IMR-90 (cell line): ENCODE measurements at regions not wholly inside any gene's neighbourhood (a gene's known extent, or its start where the extent isn't known, plus 50 kb on each side); places are given as distances from the start of the nearest gene placed in this dataset.

ENCODE experiments used
- ATAC-seq: fragments of 200-7000 bp; cut with Tn5 transposase; 2 replicates; pipeline ENCODE4 v1.9.1; 2020; ENCODE audit warnings: low read depth, mild to moderate bottlenecking, moderate library complexity
- BruUV-seq: library from RNA; stranded (reverse); fragments of 400-500 nt; replicated peaks from 2 replicates; lab custom pipeline; 2021; lab: Mats Ljungman, UMichigan
- CTCF ChIA-PET: fragments of 300-600 bp; formaldehyde crosslinking; extraction: SDS; loops from one replicate; lab custom pipeline; 2021; ENCODE audit warnings: antibody characterized with exemption; lab: Yijun Ruan, JAX
- POLR2A ChIA-PET: fragments of 300-600 bp; sonication (Branson Sonifier 250); formaldehyde crosslinking; loops from one replicate; lab custom pipeline; 2022; ENCODE audit warnings: antibody characterized with exemption; ENCODE audit not compliant: unreplicated experiment; lab: Charles Lee
- DNase-seq: peaks from one replicate; pipeline ENCODE4 v3.0.0; 2013
- H2AFZ ChIP-seq: replicated peaks from 2 replicates; pipeline ENCODE3; 2013; ENCODE audit warnings: low read length, mild to moderate bottlenecking; ENCODE audit not compliant: poor library complexity
- H2AK5ac ChIP-seq: 2 replicates; pipeline ENCODE4 v1.6.1; 2013; ENCODE audit warnings: low read depth, low read length, inconsistent platforms
- H2AK9ac ChIP-seq: replicated peaks from 2 replicates; pipeline ENCODE3; 2013; ENCODE audit warnings: mild to moderate bottlenecking, low read depth, low read length, moderate library complexity; ENCODE audit not compliant: poor library complexity
- H2BK120ac ChIP-seq: 2 replicates; pipeline ENCODE4 v1.6.1; 2013; ENCODE audit warnings: low read depth, low read length, inconsistent platforms
- H2BK15ac ChIP-seq: 3 replicates; pipeline ENCODE4 v1.6.1; 2013; ENCODE audit warnings: low read depth, low read length, inconsistent platforms
- H2BK20ac ChIP-seq: 2 replicates; pipeline ENCODE4 v1.6.1; 2013; ENCODE audit warnings: low read depth, mild to moderate bottlenecking, inconsistent platforms, low read length, moderate library complexity
- H2BK5ac ChIP-seq: 2 replicates; pipeline ENCODE4 v1.6.1; 2013; ENCODE audit warnings: mild to moderate bottlenecking, low read depth, low read length, inconsistent platforms; ENCODE audit not compliant: poor library complexity, severe bottlenecking
- H3K14ac ChIP-seq: replicated peaks from 2 replicates; pipeline ENCODE4 v1.6.1; 2013; ENCODE audit warnings: low read depth, low read length, inconsistent platforms
- H3K18ac ChIP-seq: 2 replicates; pipeline ENCODE4 v1.6.1; 2013; ENCODE audit warnings: low read depth, low read length, control low read depth
- H3K23ac ChIP-seq: 2 replicates; pipeline ENCODE4 v1.6.1; 2013; ENCODE audit warnings: low read depth, low read length, inconsistent platforms
- H3K27ac ChIP-seq: 2 replicates; pipeline ENCODE4 v1.5.1; 2013; ENCODE audit warnings: mild to moderate bottlenecking, control low read depth, low read length; ENCODE audit not compliant: insufficient read depth
- H3K27me3 ChIP-seq: 2 replicates; pipeline ENCODE4 v1.6.1; 2013; ENCODE audit warnings: low read length; ENCODE audit not compliant: control insufficient read depth, insufficient read depth
- H3K36me3 ChIP-seq: 2 replicates; pipeline ENCODE4 v1.6.1; 2013; ENCODE audit warnings: low read length, mixed read lengths; ENCODE audit not compliant: control insufficient read depth, insufficient read depth
- H3K4ac ChIP-seq: 2 replicates; pipeline ENCODE4 v1.6.1; 2013; ENCODE audit warnings: low read depth, low read length, inconsistent platforms
- H3K4me1 ChIP-seq: 2 replicates; pipeline ENCODE4 v1.6.1; 2013; ENCODE audit warnings: low read length, mixed read lengths; ENCODE audit not compliant: control insufficient read depth, insufficient read depth
- H3K4me2 ChIP-seq: 2 replicates; pipeline ENCODE4 v1.6.1; 2013; ENCODE audit warnings: low read depth, mild to moderate bottlenecking, control low read depth, low read length, moderate library complexity
- H3K4me3 ChIP-seq: 2 replicates; pipeline ENCODE4 v1.5.1; 2013; ENCODE audit warnings: low read depth, mild to moderate bottlenecking, control low read depth, low read length, moderate library complexity; ENCODE audit not compliant: insufficient read depth
- H3K56ac ChIP-seq: 2 replicates; pipeline ENCODE4 v1.6.1; 2013; ENCODE audit warnings: low read length, inconsistent platforms; ENCODE audit not compliant: insufficient read depth; ENCODE audit errors: extremely low read depth
- H3K79me1 ChIP-seq, 2 experiments: 2 replicates each; pipeline ENCODE4 v1.6.1; 2013; ENCODE audit warnings: low read length in 2 of 2, inconsistent platforms in 1 of 2, low read depth in 1 of 2
- H3K9ac ChIP-seq: 2 replicates; pipeline ENCODE4 v1.6.1; 2013; ENCODE audit warnings: low read depth, low read length, control low read depth
- H3K9me1 ChIP-seq: 2 replicates; pipeline ENCODE4 v1.6.1; 2013; ENCODE audit warnings: low read length, inconsistent platforms; ENCODE audit not compliant: insufficient read depth
- H3K9me3 ChIP-seq: 2 replicates; pipeline ENCODE4 v1.6.1; 2013; ENCODE audit warnings: low read length; ENCODE audit not compliant: control insufficient read depth, insufficient read depth
- H4K20me1 ChIP-seq: 2 replicates; pipeline ENCODE4 v1.6.1; 2013; ENCODE audit warnings: low read length, inconsistent platforms; ENCODE audit not compliant: insufficient read depth
- H4K5ac ChIP-seq: 2 replicates; pipeline ENCODE4 v1.6.1; 2013; ENCODE audit warnings: mild to moderate bottlenecking, low read depth, low read length, control low read depth
- H4K8ac ChIP-seq, 2 experiments: 2 replicates each; pipeline ENCODE4 v1.6.1; 2013; ENCODE audit warnings: low read depth in 2 of 2, low read length in 2 of 2, control low read depth in 1 of 2, inconsistent platforms in 1 of 2
- H4K91ac ChIP-seq: 2 replicates; pipeline ENCODE4 v1.6.1; 2013; ENCODE audit warnings: low read depth, low read length, inconsistent platforms; ENCODE audit not compliant: insufficient read depth
- BHLHE40 ChIP-seq: fragments of 150-350 bp; IDR thresholded peaks from 2 replicates; pipeline ENCODE4 v1.6.1; 2016; ENCODE audit warnings: mild to moderate bottlenecking, low read depth, low read length
- CTCF ChIP-seq: conservative IDR thresholded peaks from 2 replicates; pipeline ENCODE4 v1.5.1; 2012; ENCODE audit warnings: mild to moderate bottlenecking, low read depth, low read length, improper control_type of control experiment
- WGBS, 2 experiments: methylation state at CpG; one replicate each; pipeline versions ENCODE4 v1.1.5 to v1.1.7; 2013; ENCODE audit warnings: missing lambda C conversion rate in 2 of 2; ENCODE audit not compliant: insufficient read length in 1 of 2; ENCODE audit errors: extremely low coverage in 2 of 2; 5-methylcytosine and 5-hydroxymethylcytosine counted together
- dilution Hi-C: fragments of 300-500 bp; cut with HindIII; formaldehyde crosslinking; loops from one replicate; pipeline ENCODE4 v1.14.3; 2018; ENCODE audit warnings: low sequenced_read_pairs; ENCODE audit not compliant: unreplicated experiment
- in situ Hi-C: fragments of 300-500 bp; cut with MboI; formaldehyde crosslinking; loops from 3 replicates; pipeline ENCODE4 v1.14.3; 2019; ENCODE audit warnings: low sequenced_read_pairs, inconsistent platforms, mixed read lengths
- intact Hi-C: fragments of 100-400 bp; cut with micrococcal nuclease; formaldehyde crosslinking; loops from 2 replicates; pipeline ENCODE4 v1.10.0; 2022

DNA sequence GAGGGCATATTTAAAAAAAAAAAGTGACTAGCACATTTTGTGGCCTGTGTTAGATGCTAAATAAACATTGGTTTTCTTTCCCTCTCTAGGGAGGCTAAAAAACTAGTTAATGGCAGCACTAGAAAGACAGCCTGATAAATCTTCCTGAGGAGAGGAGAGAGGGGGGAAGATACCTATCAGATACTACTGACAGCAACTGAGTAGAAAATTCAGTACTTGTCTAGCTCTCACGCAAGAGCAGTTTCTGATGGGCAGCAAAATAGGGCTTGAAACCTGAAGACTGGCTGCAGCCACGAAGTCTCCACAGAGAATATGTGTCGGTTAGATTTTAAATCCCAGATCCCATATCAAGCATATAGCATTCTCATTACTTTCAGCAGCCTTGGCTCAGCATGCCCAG lies 388.2 kb downstream of the KCNA4 start:
- Histone ChIP-seq H4K20me1 (no peaks in the 10 kb centered on the region), H2BK120ac (no peak overlapping the region), H3K23ac (no peak overlapping the region), H3K4me2 (no peak overlapping the region), H3K27me3 (no peaks in the 10 kb centered on the region), H3K79me1 (no peaks in the 10 kb centered on the region), H2AFZ (no peak overlapping the region), H3K36me3 (no peaks in the 10 kb centered on the region), H2BK5ac (no peak overlapping the region), H3K4me1 (no peaks in the 10 kb centered on the region), H2BK15ac (no peak overlapping the region), H4K91ac (no peak overlapping the region), H3K9ac (no peak overlapping the region), H3K27ac (no peak overlapping the region), H3K14ac (no peak overlapping the region), H3K9me3 (no peaks in the 10 kb centered on the region), H3K56ac (no peak overlapping the region), H2BK20ac (no peak overlapping the region), H2AK5ac (no peak overlapping the region), H2AK9ac (no peak overlapping the region), H3K9me1 (no peaks in the 10 kb centered on the region), H4K8ac (no peak overlapping the region), H3K4me3 (no peak overlapping the region), H4K5ac (no peak overlapping the region), H3K18ac (no peak overlapping the region), H3K4ac (no peak overlapping the region)
- TF ChIP-seq BHLHE40 (no peak), CTCF (no peak)
- in situ Hi-C loops = no loop called here
- dilution Hi-C loops = no loop called here
- ChIA-PET CTCF (no interaction called here), POLR2A (no interaction called here)
- ATAC-seq (no peak), DNase-seq (no peak)
- intact Hi-C loops = no loop called here
- 83% methylated on average over 1 of the region's 3 CpGs; no CpG with 5 or more reads in 1 of the 2 experiments for WGBS, 2 experiments
- BruUV-seq = no TSS peak
